ENCODE measurements at regions not wholly inside any gene's neighbourhood (a gene's known extent, or its start where the extent isn't known, plus 50 kb on each side); places are given as distances from the start of the nearest gene placed in this dataset.

DNA sequence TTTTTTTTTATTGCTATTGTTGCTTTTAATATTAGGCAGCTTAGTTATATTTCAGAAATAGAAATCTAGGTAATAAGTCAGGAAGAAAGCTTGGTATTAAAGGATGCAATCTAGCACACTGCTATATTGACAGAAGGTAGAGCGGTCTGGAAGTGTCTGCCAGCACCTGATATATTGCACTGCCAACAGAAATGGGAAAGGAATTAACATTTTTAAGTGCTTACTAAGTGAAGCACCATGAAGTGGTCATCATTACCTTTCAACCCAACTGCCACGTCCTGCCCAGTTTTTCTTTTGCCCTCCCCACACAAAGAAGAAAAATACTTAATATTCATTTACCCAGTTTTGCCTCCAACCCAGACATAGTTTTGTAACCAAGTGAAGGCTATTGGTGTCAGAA, 163.5 kb downstream of the KITLG start:
- H3K27ac ChIP-seq (ENCODE audit: insufficient read depth, low read length), result no peak overlapping the region
- no peak overlapping the region for H3K4me3 ChIP-seq (ENCODE audit: insufficient read depth, low read depth, low read length)
- CTCF ChIA-PET, result no interaction called here

More for the DNA sequence above, 163.5 kb downstream of the KITLG start:
- 83% methylated on average over 1 of the region's 2 CpGs; no CpG with 5 or more reads in 1 of the 2 experiments for WGBS, 2 experiments (ENCODE audit: extremely low coverage in 2 of 2, insufficient read length in 1 of 2)
- no peak overlapping the region for H3K23ac ChIP-seq (ENCODE audit: low read depth, low read length)
- dilution Hi-C loops (cut with HindIII; ENCODE audit: low sequenced_read_pairs, unreplicated experiment) (no loop called here), intact Hi-C loops (cut with micrococcal nuclease) (no loop called here), in situ Hi-C loops (cut with MboI; ENCODE audit: low sequenced_read_pairs) (no loop called here)
- no peak overlapping the region; the same call in 1 of the 2 replicates for H2AK5ac ChIP-seq (ENCODE audit: low read depth, low read length)
- H3K9me1 ChIP-seq (ENCODE audit: insufficient read depth, low read length), result peaks cover 11% of the 10 kb centered on the region
- H3K4ac ChIP-seq (ENCODE audit: low read depth, low read length), result peak overlapping the region; percentile 26; the same call in 1 of the 2 replicates
- H4K91ac ChIP-seq (ENCODE audit: insufficient read depth, low read depth, low read length), result 0 out of 2 replicates have a peak overlapping the region, but pooled peaks have one; percentile 4
- TF ChIP-seq CHD1 (IDR thresholded peaks at IDR 0.05; ENCODE audit: low read depth, low read length), result no peak
- TF ChIP-seq CEBPB (IDR thresholded peaks at IDR 0.05; ENCODE audit: low read depth, low read length), result no peak
- TF ChIP-seq, protein P1, sequence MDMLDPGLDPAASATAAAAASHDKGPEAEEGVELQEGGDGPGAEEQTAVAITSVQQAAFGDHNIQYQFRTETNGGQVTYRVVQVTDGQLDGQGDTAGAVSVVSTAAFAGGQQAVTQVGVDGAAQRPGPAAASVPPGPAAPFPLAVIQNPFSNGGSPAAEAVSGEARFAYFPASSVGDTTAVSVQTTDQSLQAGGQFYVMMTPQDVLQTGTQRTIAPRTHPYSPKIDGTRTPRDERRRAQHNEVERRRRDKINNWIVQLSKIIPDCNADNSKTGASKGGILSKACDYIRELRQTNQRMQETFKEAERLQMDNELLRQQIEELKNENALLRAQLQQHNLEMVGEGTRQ (IDR thresholded peaks at IDR 0.05; ENCODE audit: low read depth, low read length), result no peak
- no peak for TF ChIP-seq RFX5 (IDR thresholded peaks at IDR 0.05; ENCODE audit: low read depth, low read length)
- no peak for TF ChIP-seq SMC3 (IDR thresholded peaks at IDR 0.05; ENCODE audit: low read depth, low read length)
- no peak for TF ChIP-seq MAZ (IDR thresholded peaks at IDR 0.05; ENCODE audit: borderline replicate concordance, low read depth, low read length)
- H4K5ac ChIP-seq (ENCODE audit: low read depth, low read length), result no peak overlapping the region; the same call in 1 of the 2 replicates
- DNase-seq, result no peak
- BruUV-seq (replicated peaks), result no TSS peak
- H3K36me3 ChIP-seq (ENCODE audit: control insufficient read depth, insufficient read depth, low read length), result no peaks in the 10 kb centered on the region
- no peaks in the 10 kb centered on the region for H3K9me3 ChIP-seq (ENCODE audit: control insufficient read depth, insufficient read depth, low read length)
- ATAC-seq (ENCODE audit: low read depth), result no peak
- no peak overlapping the region for H2BK20ac ChIP-seq (ENCODE audit: low read depth, low read length)
- no peak overlapping the region for H2AFZ ChIP-seq (replicated peaks; ENCODE audit: low read length, poor library complexity)
- peak overlapping the region; percentile 31 for H2BK5ac ChIP-seq (ENCODE audit: low read depth, low read length, poor library complexity, severe bottlenecking)
- peaks cover 3 to 8% of the 10 kb centered on the region in 2 experiments for H3K79me1 ChIP-seq (ENCODE audit: low read depth in 1 of 2, low read length in 2 of 2)
- H3K14ac ChIP-seq (replicated peaks; ENCODE audit: low read depth, low read length), result peak overlapping the region; percentile 20; the same call in 1 of the 2 replicates
- no peak overlapping the region for H2AK9ac ChIP-seq (replicated peaks; ENCODE audit: low read depth, low read length, poor library complexity)
- H4K20me1 ChIP-seq (ENCODE audit: insufficient read depth, low read length), result no peaks in the 10 kb centered on the region
- peak overlapping the region; percentile 71; the same call in 1 of the 2 replicates for H3K4me2 ChIP-seq (ENCODE audit: low read depth, low read length)
- H4K8ac ChIP-seq (ENCODE audit: low read depth in 2 of 2, low read length in 2 of 2), result 0 out of 4 replicates have a peak overlapping the region, but pooled peaks of 1 of the 2 experiments have one; percentile 8
- no peaks in the 10 kb centered on the region for H3K27me3 ChIP-seq (ENCODE audit: control insufficient read depth, insufficient read depth, low read length)
- no peak overlapping the region for H3K9ac ChIP-seq (ENCODE audit: low read depth, low read length)
- H3K4me1 ChIP-seq (ENCODE audit: control insufficient read depth, insufficient read depth, low read length), result peaks cover 11% of the 10 kb centered on the region
- POLR2A ChIA-PET (ENCODE audit: unreplicated experiment), result interaction anchor here (0.6 kb wide), 1 partner anchor 160 kb away, joined by 4 read pairs; no protein-coding TSS in a partner anchor
- 0 out of 2 replicates have a peak overlapping the region, but pooled peaks have one; percentile 14 for H2BK120ac ChIP-seq (ENCODE audit: low read depth, low read length)
- H3K56ac ChIP-seq (ENCODE audit: extremely low read depth, insufficient read depth, low read length), result no peak overlapping the region
- H3K18ac ChIP-seq (ENCODE audit: low read depth, low read length), result peak overlapping the region; percentile 46; the same call in 1 of the 2 replicates
- peak overlapping the region; percentile 58; the same call in 1 of the 3 replicates for H2BK15ac ChIP-seq (ENCODE audit: low read depth, low read length)

Data from IMR-90 (cell line).